ENCODE measurements at regions not wholly inside any gene's neighbourhood (a gene's known extent, or its start where the extent isn't known, plus 50 kb on each side); places are given as distances from the start of the nearest gene placed in this dataset.

GRCh38 chr2:128556633-128557032 is 238.0 kb upstream of the HS6ST1 start:
- DNase-seq, result no peak

- DNase-seq, result no peak
These were observed 238.4 kb upstream of the HS6ST1 start for GRCh38 chr2:128557069-128557468.

- no peak for DNase-seq
These were observed 239.2 kb upstream of the HS6ST1 start for GRCh38 chr2:128557831-128558241.

DNA sequence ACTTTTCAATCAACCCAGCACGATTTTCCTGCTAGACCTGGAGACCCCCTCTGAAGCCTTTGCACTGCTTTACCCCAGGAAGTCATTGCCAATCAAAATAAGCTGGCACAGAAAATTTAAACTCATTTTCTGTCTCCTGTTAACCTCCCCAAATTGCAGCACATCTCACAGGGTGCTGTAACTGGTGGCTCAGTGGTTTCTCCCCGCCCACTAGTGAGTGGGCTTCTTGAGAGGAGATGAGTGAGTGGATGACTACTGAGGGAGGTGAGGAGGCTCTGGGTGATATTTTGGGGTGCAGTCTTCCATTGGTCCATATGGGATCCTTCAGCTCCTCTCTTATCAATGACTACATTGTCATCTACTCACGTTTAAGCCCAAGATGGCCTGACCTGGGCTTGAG is 239.8 kb upstream of the HS6ST1 start:
- no peak for DNase-seq

- no peak for DNase-seq
These were observed 240.3 kb upstream of the HS6ST1 start for GRCh38 chr2:128558895-128559532.

- no peak for DNase-seq
These were observed 241.2 kb upstream of the HS6ST1 start for GRCh38 chr2:128559533-128560515.

DNA sequence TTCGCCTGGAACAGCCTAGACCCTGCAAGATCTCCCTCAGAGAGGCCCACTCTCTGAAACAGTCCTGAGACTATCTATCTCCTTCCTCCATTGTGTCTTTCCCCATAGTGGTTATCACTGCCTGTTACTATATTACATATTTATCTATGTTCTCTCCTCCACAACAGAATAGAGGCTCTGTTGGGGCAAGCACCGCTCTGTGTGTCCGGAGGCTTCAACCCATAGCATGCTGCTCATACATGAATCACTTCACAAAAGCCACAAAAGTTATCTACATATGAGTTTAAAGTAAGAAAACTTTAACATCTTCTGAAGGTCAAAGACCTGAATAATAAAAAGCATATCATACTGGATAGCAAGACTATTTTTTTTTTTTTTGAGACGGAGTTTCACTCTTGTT is 242.1 kb upstream of the HS6ST1 start:
- no peak for DNase-seq

- DNase-seq, result peak in 1 of 14 donors; percentile 22
These were observed 244.0 kb upstream of the HS6ST1 start for GRCh38 chr2:128562471-128563347.

GRCh38 chr2:128563348-128563687 is 244.7 kb upstream of the HS6ST1 start:
- DNase-seq, result peak in 9 of 14 donors; percentile 36 to 78 (median 65)

GRCh38 chr2:128564131-128564530 is 245.5 kb upstream of the HS6ST1 start:
- no peak for DNase-seq

DNA sequence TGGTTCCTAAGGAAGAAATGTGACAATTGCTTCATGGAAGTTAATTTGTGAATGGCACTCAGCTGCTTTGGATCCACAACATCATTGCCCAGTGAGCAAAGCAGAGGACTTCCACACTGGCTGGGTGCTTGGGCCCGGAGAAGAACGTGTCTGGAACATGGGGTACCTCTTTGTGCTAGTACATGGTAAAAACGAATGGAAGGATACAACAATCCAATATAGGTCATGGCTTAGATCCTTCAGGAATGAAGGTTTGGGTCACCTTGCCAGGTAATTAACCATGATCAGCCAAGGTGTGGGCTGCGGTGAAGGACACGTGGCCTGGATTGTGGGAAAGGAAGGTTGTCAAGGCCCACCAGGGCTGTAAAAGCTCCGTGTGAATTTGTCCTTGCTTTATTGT is 245.9 kb upstream of the HS6ST1 start:
- no peak for DNase-seq

DNA sequence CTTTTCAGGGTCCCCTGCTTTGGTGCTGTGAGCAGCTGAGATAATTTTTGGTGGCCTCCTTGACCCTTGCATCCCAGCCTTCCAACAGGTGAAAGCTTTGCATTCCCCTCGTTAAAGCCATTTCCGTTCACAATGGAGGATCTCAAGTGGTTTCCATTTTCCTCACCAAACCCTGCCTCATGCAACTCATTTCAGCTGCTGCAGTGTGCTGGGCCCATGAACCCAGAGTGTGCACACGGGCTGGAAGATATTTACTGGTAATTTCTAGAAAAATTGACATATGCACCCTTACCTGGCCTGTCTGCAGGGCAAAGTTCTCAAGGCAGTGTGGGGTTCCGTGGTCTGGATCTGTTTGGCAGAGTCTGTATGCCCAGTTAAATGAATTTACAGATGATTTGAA is 246.8 kb upstream of the HS6ST1 start:
- DNase-seq, result no peak

GRCh38 chr2:128566671-128567070 is 248.0 kb upstream of the HS6ST1 start:
- DNase-seq, result no peak

DNA sequence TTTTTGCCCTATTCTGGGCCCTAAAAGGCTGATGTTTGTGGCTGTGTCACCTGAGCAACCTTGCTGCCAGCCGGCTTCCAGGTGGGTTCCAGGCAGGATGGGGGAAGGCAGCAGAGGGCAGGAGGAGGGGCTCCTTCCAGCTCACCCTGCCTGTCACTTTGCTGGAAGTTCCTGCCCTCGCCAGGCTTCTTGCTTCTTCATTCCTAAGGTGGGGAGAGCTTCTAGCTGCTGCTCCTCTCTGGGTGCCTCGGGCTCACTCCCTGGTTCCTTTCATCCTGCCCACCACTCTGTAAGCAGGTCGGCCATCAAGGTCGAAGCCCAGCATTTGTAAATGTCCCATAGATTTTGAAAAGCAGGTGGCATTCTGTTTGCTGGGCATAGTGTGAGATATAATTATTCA is 249.4 kb upstream of the HS6ST1 start:
- no peak for DNase-seq

DNA sequence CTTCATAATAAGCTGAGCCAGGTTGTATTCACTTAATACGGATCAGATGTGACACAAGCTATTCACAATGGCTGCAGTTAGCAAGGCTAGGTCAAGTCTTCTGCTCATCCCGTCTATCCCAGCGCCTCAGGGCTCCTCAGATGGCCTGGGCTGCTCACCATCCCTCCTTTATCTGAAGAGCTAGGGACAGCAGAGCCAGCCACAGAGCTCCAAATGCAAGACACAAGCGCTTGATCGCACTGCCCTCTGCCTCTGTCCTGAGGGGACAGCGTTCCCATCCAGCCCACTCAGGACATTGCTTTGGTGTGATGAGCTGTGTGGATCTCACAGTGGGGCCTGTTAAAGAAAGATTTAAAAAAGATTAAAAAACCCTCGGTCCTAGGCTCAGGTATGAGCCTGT is 254.4 kb upstream of the HS6ST1 start:
- no peak for DNase-seq

DNA sequence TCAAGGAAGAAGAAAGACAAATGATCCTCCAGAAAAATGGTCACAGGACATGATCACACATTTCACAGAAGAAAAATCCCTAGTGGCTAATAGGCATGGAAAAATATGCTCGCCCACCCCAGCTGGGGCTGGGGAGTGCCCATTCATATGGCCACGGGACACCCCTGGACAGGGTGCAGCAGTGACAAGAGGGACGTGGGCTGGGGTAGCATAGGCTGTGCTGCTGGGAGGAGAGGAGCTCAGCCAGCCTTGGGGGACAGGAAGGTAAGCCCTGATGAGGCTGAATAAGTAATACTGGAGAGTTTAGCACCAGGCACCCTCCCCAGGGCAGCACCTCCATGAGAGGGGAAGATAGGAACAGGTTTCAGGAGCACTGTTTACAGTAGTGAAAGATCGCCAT is 254.9 kb upstream of the HS6ST1 start:
- DNase-seq, result no peak

DNA sequence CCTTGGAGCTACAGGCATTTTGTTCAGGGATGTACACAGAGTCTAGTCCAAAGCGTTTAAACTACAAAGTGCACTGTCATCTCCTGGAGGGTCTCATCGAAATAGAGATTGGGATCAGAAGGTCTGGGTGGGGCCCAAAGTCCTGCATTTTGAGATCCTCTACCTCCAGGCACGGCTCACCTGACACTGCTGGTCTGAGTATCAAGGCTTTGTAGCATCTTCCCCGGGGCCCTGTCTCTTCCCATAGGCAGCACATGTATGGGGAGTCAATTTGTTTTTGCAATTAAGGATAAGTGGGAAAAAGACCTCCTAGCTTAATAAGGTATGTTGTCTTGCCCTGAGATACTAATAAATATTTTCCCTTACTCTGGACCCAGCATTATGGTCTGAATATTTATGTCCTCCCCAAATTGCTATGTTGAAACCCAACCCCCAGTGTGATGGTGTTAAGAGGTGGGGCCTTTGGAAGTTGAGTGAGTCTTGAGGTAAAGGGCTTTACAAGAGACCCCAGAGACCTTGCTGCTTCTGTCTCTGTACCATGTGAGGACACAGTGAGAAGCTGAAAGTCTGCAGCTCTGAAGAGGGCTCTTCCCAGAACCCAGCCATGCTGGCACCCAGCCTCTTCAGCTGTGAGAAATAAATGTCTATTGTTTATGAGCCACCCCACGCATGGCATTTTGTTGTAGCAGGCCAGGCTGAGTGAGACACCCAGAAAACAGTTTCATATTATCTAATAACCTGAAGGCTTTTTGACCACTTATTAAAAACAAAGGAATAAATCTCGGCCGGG is 258.7 kb upstream of the HS6ST1 start:
- peak in 3 of 14 donors; percentile 8 to 36 (median 18) for DNase-seq

DNA sequence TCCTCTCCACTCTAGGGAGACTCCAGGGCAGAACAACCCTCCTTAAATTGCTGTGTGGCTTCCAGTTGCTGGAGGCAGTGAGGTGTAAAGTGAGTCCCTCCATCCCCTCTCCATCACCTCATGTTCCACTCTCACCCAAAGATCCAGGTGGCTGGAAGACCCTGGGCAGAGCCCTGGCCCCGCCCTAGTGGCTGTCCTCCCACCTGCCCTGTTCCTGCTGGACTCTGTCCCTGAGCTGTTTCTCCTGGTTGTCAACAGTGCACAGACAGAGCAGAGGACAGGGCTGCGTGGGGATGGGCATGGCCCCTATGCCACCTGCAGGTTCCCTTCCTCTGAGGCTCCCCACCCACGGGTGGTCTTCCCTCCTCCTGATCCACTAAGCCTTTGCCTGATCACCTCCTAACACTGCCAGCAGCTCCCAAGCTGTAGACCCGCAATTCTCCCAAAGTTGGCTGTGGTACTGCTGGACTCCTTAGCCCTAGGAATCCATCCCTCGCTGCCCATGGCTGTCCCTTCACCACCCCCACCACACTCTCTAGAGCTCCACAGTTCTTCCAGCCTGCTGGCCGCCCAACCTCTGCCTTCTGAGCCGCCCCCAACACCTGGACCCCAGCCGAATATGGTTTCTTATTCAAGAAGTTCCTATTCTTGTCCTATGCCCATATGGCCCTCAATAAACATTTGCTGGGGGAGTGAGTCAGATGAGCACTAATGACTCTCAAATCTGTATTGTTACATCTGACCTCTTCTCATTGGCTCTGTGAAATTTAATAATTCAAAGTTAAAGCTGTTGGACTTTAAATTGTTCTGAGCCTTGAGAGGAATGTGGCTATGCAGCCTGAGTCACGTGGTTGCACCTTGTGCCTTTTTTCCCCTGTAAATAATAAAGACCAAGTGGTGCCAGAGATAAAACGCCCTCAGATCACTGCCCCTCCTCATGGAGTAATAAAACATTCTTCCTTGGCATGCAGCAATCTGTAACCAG is 260.0 kb upstream of the HS6ST1 start:
- DNase-seq, result no peak

- DNase-seq, result no peak
These were observed 261.2 kb upstream of the HS6ST1 start for GRCh38 chr2:128579825-128580224.

DNA sequence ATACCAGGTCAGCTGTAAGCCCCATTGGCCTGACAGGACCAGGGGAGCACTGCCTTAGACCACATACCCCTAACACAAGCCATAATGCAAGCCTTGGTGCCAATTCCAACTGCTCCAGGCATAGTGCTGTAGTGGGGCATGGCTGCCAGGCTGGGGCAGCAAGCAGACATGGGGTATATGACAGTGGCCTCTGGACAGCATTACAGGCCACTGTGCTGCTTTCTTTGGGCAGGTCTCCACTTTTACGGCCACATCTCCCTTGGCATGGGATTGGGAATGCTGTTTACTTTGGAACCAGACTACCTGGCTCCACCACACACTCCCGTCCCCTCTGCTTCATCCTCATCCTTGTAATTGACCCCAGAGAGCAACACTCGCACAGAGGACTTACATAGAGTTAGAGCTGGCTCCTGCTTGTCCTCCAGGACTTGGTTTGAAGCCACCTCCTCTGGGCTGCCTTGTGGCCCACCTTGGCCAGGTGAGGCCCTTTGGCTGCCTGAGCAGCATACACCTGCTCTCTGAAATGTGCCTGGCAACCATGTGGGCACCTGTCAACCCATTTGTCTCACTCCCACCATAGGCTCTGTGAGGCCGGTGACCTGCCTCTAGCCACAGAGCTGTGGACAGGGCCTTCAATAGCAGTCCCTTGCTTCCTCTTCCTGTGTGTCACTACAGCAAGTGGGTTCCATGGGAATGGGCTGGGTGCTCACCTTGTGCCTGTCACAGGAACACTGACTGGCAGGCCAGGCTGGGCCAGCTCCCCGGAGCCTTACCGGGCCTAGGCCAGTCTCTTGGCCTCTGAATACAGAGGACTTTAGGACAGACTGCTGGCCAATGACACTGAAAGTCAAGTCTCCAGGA is 262.6 kb upstream of the HS6ST1 start:
- no peak for DNase-seq

Data from C1 segment of cervical spinal cord (tissue), 14 donors.